ENCODE measurements at regions not wholly inside any gene's neighbourhood (a gene's known extent, or its start where the extent isn't known, plus 50 kb on each side); places are given as distances from the start of the nearest gene placed in this dataset.

DNA sequence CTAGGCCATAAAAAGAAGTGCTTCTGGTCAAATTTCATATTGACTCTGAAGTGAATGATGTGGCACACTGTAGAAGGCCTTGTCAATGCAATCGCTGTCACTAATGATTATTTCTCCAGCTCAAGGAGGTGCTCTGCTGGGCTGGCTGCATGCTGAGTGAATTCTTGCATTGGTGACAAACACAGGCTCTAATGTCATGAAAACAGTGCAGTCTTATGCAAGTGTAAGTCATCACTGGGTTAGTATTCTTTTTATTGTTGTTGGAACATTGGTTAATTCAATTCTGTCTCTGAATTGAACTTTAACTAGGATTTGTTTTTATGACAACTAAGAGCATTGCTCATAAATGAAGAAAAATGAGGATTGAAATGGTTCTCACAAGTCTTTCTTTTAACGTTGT is 57.3 kb upstream of the CD180 start:
- Histone ChIP-seq H3K79me2 (ENCODE audit: insufficient read depth, low read length) (no peaks in the 10 kb centered on the region), H3K9me3 (ENCODE audit: control insufficient read depth in 1 of 2, insufficient read depth in 1 of 2, low read depth in 1 of 2, low read length in 2 of 2) (no peaks in the 10 kb centered on the region), H3K27ac (ENCODE audit: low read depth, low read length) (no peak overlapping the region), H3K27me3 (ENCODE audit: insufficient read depth, low read length) (no peaks in the 10 kb centered on the region), H3K36me3 (ENCODE audit: control insufficient read depth in 1 of 2, insufficient read depth in 2 of 2, low read length in 2 of 2) (no peaks in the 10 kb centered on the region), H3K9me2 (ENCODE audit: insufficient read depth) (no peaks in the 10 kb centered on the region), H3K4me1 (ENCODE audit: control insufficient read depth in 1 of 2, insufficient read depth in 2 of 2, low read length in 2 of 2) (no peaks in the 10 kb centered on the region), H3K4me3 (replicated peaks in 1 of 2; ENCODE audit: low read depth in 1 of 2, low read length in 2 of 2) (no peak overlapping the region), H2AFZ (ENCODE audit: low read depth, low read length, poor library complexity, severe bottlenecking) (no peak overlapping the region), H4K20me1 (ENCODE audit: insufficient read depth) (no peaks in the 10 kb centered on the region), H3K4me2 (ENCODE audit: low read length) (no peak overlapping the region), H3K9ac (ENCODE audit: low read length) (no peak overlapping the region)
- BruUV-seq (replicated peaks): no TSS peak
- RAD21 ChIA-PET (ENCODE audit: low non-redundant PET in 1 of 2, low total read pairs in 2 of 2, uncharacterized antibody in 2 of 2, unreplicated experiment in 2 of 2): no interaction called here
- POLR2A ChIA-PET: no interaction called here
- CTCF ChIA-PET: no interaction called here
- intact Hi-C loops (cut with micrococcal nuclease): no loop called here
- no peak for TF ChIP-seq MAX (IDR thresholded peaks at IDR 0.05)
- TF ChIP-seq, protein P1, sequence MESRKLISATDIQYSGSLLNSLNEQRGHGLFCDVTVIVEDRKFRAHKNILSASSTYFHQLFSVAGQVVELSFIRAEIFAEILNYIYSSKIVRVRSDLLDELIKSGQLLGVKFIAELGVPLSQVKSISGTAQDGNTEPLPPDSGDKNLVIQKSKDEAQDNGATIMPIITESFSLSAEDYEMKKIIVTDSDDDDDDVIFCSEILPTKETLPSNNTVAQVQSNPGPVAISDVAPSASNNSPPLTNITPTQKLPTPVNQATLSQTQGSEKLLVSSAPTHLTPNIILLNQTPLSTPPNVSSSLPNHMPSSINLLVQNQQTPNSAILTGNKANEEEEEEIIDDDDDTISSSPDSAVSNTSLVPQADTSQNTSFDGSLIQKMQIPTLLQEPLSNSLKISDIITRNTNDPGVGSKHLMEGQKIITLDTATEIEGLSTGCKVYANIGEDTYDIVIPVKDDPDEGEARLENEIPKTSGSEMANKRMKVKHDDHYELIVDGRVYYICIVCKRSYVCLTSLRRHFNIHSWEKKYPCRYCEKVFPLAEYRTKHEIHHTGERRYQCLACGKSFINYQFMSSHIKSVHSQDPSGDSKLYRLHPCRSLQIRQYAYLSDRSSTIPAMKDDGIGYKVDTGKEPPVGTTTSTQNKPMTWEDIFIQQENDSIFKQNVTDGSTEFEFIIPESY (IDR thresholded peaks at IDR 0.05; ENCODE audit: extremely low read depth, insufficient replicate concordance, low read length): no peak
- TF ChIP-seq RAD21 (IDR thresholded peaks at IDR 0.05; ENCODE audit: low read depth): no peak
- no peak for TF ChIP-seq YY1 (IDR thresholded peaks at IDR 0.05; ENCODE audit: extremely low read depth, insufficient replicate concordance, low read depth, low read length)
- no peak for TF ChIP-seq FOSL1 (IDR thresholded peaks at IDR 0.05; ENCODE audit: low read depth)
- TF ChIP-seq, protein P2, sequence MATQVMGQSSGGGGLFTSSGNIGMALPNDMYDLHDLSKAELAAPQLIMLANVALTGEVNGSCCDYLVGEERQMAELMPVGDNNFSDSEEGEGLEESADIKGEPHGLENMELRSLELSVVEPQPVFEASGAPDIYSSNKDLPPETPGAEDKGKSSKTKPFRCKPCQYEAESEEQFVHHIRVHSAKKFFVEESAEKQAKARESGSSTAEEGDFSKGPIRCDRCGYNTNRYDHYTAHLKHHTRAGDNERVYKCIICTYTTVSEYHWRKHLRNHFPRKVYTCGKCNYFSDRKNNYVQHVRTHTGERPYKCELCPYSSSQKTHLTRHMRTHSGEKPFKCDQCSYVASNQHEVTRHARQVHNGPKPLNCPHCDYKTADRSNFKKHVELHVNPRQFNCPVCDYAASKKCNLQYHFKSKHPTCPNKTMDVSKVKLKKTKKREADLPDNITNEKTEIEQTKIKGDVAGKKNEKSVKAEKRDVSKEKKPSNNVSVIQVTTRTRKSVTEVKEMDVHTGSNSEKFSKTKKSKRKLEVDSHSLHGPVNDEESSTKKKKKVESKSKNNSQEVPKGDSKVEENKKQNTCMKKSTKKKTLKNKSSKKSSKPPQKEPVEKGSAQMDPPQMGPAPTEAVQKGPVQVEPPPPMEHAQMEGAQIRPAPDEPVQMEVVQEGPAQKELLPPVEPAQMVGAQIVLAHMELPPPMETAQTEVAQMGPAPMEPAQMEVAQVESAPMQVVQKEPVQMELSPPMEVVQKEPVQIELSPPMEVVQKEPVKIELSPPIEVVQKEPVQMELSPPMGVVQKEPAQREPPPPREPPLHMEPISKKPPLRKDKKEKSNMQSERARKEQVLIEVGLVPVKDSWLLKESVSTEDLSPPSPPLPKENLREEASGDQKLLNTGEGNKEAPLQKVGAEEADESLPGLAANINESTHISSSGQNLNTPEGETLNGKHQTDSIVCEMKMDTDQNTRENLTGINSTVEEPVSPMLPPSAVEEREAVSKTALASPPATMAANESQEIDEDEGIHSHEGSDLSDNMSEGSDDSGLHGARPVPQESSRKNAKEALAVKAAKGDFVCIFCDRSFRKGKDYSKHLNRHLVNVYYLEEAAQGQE (IDR thresholded peaks at IDR 0.05; ENCODE audit: low read depth): no peak
- no peak for TF ChIP-seq ZFX (IDR thresholded peaks at IDR 0.05)
- DNase-seq (ENCODE audit: low read depth, low spot score) (no peak), ATAC-seq (no peak)
